ENCODE measurements at regions not wholly inside any gene's neighbourhood (a gene's known extent, or its start where the extent isn't known, plus 50 kb on each side); places are given as distances from the start of the nearest gene placed in this dataset.
"Not testable (repeated sequence)": the region's sequence is repeated elsewhere in the genome, so short reads cannot be mapped to it uniquely, and the experiment has no call there.

GRCh38 chr12:114500775-114501473, 95.0 kb upstream of the TBX5 start:
- no peaks in the 10 kb centered on the region for H3K9me3 ChIP-seq (ENCODE audit: control insufficient read depth, low read length)
- H3K27me3 ChIP-seq (ENCODE audit: control insufficient read depth, insufficient read depth, low read length), result no peaks in the 10 kb centered on the region
- no peaks in the 10 kb centered on the region for H3K79me2 ChIP-seq
- no peaks in the 10 kb centered on the region for H3K4me1 ChIP-seq
- H3K9ac ChIP-seq, result no peak overlapping the region
- H3K36me3 ChIP-seq (ENCODE audit: control insufficient read depth, insufficient read depth, low read length), result no peaks in the 10 kb centered on the region
- H2AFZ ChIP-seq, result no peak overlapping the region
- no peak overlapping the region for H3K4me2 ChIP-seq (ENCODE audit: low read length)
- H3K4me3 ChIP-seq (ENCODE audit: low read depth, low read length), result no peak overlapping the region
- H3K27ac ChIP-seq, result no peak overlapping the region
- TF ChIP-seq CTCF (IDR thresholded peaks at IDR 0.05), result no peak

- H3K4me3 ChIP-seq (ENCODE audit: low read depth, low read length), result no peak overlapping the region
- H3K4me1 ChIP-seq, result no peaks in the 10 kb centered on the region
- H3K27ac ChIP-seq, result no peak overlapping the region
- TF ChIP-seq CTCF (IDR thresholded peaks at IDR 0.05), result no peak
- no peaks in the 10 kb centered on the region for H3K36me3 ChIP-seq (ENCODE audit: control insufficient read depth, insufficient read depth, low read length)
- no peak overlapping the region for H3K9ac ChIP-seq
- no peaks in the 10 kb centered on the region for H3K79me2 ChIP-seq
- no peaks in the 10 kb centered on the region for H3K9me3 ChIP-seq (ENCODE audit: control insufficient read depth, low read length)
- H2AFZ ChIP-seq, result no peak overlapping the region
- no peaks in the 10 kb centered on the region for H3K27me3 ChIP-seq (ENCODE audit: control insufficient read depth, insufficient read depth, low read length)
- no peak overlapping the region for H3K4me2 ChIP-seq (ENCODE audit: low read length)
These were observed 94.2 kb upstream of the TBX5 start for GRCh38 chr12:114500131-114500530.

GRCh38 chr12:114499338-114499737, 93.4 kb upstream of the TBX5 start:
- Histone ChIP-seq H3K4me1 (no peaks in the 10 kb centered on the region), H3K36me3 (ENCODE audit: control insufficient read depth, insufficient read depth, low read length) (no peaks in the 10 kb centered on the region), H2AFZ (no peak overlapping the region), H3K27me3 (ENCODE audit: control insufficient read depth, insufficient read depth, low read length) (no peaks in the 10 kb centered on the region), H3K27ac (no peak overlapping the region), H3K4me3 (ENCODE audit: low read depth, low read length) (no peak overlapping the region), H3K79me2 (no peaks in the 10 kb centered on the region), H3K9ac (no peak overlapping the region), H3K9me3 (ENCODE audit: control insufficient read depth, low read length) (no peaks in the 10 kb centered on the region), H3K4me2 (ENCODE audit: low read length) (no peak overlapping the region)
- no peak for TF ChIP-seq CTCF (IDR thresholded peaks at IDR 0.05)

- H3K27me3 ChIP-seq (ENCODE audit: control insufficient read depth, insufficient read depth, low read length), result no peaks in the 10 kb centered on the region
- no peaks in the 10 kb centered on the region for H3K79me2 ChIP-seq
- no peak for TF ChIP-seq CTCF (IDR thresholded peaks at IDR 0.05)
These were observed 86.0 kb upstream of the TBX5 start for GRCh38 chr12:114491916-114492315.

GRCh38 chr12:114484822-114485459, 79.0 kb upstream of the TBX5 start:
- not testable (repeated sequence) for H3K9me3 ChIP-seq (ENCODE audit: control insufficient read depth, low read length); H3K9ac ChIP-seq; H3K4me3 ChIP-seq (ENCODE audit: low read depth, low read length); H3K27ac ChIP-seq; H3K27me3 ChIP-seq (ENCODE audit: control insufficient read depth, insufficient read depth, low read length); H3K4me2 ChIP-seq (ENCODE audit: low read length); H2AFZ ChIP-seq; H3K4me1 ChIP-seq; H3K79me2 ChIP-seq; H3K36me3 ChIP-seq (ENCODE audit: control insufficient read depth, insufficient read depth, low read length)

More at GRCh38 chr12:114491916-114492315, 86.0 kb upstream of the TBX5 start:
- Histone ChIP-seq H3K9ac (no peak overlapping the region), H3K4me2 (ENCODE audit: low read length) (no peak overlapping the region), H3K9me3 (ENCODE audit: control insufficient read depth, low read length) (no peaks in the 10 kb centered on the region), H3K4me1 (no peaks in the 10 kb centered on the region), H3K36me3 (ENCODE audit: control insufficient read depth, insufficient read depth, low read length) (no peaks in the 10 kb centered on the region), H3K27ac (no peak overlapping the region), H3K4me3 (ENCODE audit: low read depth, low read length) (no peak overlapping the region), H2AFZ (no peak overlapping the region)
